ENCODE measurements at regions not wholly inside any gene's neighbourhood (a gene's known extent, or its start where the extent isn't known, plus 50 kb on each side); places are given as distances from the start of the nearest gene placed in this dataset.

DNA sequence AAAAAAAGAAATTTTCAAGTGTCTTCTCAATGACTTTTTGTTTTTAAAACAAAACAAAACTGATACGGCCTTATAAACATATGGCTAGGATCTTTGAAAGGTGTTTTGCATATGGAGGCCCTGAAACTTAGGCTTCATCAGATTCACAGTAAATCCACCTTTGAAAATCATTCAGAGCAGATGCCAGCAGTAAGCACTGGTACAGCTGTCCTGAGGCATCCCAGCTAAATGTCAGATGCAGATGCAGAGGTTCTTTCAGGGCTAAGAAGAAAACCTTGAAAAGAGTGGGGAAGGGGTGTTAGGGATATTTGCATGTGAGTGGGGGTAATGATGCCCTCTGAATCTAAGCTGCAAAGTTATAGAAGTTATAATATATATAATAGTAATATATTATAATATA is 56.2 kb upstream of the GNG12 start:
- Histone ChIP-seq H3K36me3 (ENCODE audit: insufficient read depth, low read length, poor library complexity, severe bottlenecking) (no peaks in the 10 kb centered on the region), H3K27me3 (replicated peaks; ENCODE audit: insufficient read depth, low read depth, low read length, poor library complexity) (no peaks in the 10 kb centered on the region), H3K4me1 (ENCODE audit: insufficient read depth, low read length, poor library complexity, severe bottlenecking) (peaks cover 7% of the 10 kb centered on the region), H3K27ac (ENCODE audit: low read depth, low read length, poor library complexity, severe bottlenecking) (no peak overlapping the region), H3K4me3 (ENCODE audit: low read depth, low read length, poor library complexity, severe bottlenecking) (no peak overlapping the region), H3K9me3 (ENCODE audit: low read depth, low read length, poor library complexity, severe bottlenecking) (no peaks in the 10 kb centered on the region)
- no peak for DNase-seq (ENCODE audit: low spot score)
- POLR2A ChIA-PET (ENCODE audit: low non-redundant PET), result no interaction called here
- TF ChIP-seq EZH2 (IDR thresholded peaks at IDR 0.05; ENCODE audit: borderline replicate concordance, low read depth, low read length, poor library complexity, severe bottlenecking), result no peak
- TF ChIP-seq, protein P1, sequence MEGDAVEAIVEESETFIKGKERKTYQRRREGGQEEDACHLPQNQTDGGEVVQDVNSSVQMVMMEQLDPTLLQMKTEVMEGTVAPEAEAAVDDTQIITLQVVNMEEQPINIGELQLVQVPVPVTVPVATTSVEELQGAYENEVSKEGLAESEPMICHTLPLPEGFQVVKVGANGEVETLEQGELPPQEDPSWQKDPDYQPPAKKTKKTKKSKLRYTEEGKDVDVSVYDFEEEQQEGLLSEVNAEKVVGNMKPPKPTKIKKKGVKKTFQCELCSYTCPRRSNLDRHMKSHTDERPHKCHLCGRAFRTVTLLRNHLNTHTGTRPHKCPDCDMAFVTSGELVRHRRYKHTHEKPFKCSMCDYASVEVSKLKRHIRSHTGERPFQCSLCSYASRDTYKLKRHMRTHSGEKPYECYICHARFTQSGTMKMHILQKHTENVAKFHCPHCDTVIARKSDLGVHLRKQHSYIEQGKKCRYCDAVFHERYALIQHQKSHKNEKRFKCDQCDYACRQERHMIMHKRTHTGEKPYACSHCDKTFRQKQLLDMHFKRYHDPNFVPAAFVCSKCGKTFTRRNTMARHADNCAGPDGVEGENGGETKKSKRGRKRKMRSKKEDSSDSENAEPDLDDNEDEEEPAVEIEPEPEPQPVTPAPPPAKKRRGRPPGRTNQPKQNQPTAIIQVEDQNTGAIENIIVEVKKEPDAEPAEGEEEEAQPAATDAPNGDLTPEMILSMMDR (conservative IDR thresholded peaks at IDR 0.05; ENCODE audit: low read depth, low read length), result no peak
- CTCF ChIA-PET, result no interaction called here
- BruUV-seq (replicated peaks), result no TSS peak
- intact Hi-C loops (cut with micrococcal nuclease; ENCODE audit: unreplicated experiment), result no loop called here

DNA sequence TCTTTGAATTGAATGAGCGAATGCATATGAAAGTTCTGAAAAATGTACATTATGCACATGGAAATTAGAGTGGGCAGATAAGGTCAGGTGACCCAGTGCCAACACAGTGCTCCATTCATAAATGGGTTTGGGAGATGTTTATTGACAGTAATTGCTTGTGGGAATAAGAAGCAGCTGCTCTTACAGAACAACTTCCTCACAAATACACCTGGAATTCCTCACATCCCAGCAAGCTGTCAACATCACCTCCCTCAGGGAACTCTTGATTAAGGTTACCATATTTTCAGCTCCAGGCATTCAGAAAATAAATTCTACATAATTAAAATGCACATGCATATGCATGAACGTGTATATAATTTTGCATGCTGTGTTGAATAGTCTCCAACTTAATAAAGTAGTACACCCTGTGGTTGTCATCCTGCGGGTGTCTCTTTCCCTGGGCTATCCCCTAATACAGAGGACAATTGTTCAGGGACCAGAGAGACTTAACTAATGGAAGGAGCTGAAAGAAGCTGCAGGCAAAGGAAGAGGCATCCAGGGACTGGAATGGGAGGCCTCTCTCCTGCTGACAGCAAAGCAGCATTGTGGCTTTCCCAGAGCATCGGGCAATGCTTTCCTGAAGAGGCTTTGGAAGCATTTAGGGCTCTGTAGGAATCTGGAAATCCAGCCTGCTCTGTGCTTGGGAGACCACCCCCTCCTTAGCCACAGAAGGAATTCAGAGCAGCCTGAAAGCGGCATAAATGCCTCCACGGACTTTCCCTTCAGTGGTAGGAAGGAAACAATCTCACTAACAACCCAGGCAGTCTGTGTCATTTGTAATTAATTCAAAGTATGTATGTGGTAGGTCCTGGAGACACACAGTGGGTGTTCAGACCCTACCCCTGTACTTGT is 55.2 kb upstream of the GNG12 start:
- DNase-seq (ENCODE audit: low spot score), result no peak
- H3K36me3 ChIP-seq (ENCODE audit: insufficient read depth, low read length, poor library complexity, severe bottlenecking), result no peaks in the 10 kb centered on the region
- no peak overlapping the region for H3K4me3 ChIP-seq (ENCODE audit: low read depth, low read length, poor library complexity, severe bottlenecking)
- TF ChIP-seq, protein P1 (conservative IDR thresholded peaks at IDR 0.05; ENCODE audit: low read depth, low read length), result no peak
- no peak for TF ChIP-seq EZH2 (IDR thresholded peaks at IDR 0.05; ENCODE audit: borderline replicate concordance, low read depth, low read length, poor library complexity, severe bottlenecking)
- peaks cover 7% of the 10 kb centered on the region for H3K4me1 ChIP-seq (ENCODE audit: insufficient read depth, low read length, poor library complexity, severe bottlenecking)
- POLR2A ChIA-PET (ENCODE audit: low non-redundant PET), result no interaction called here
- CTCF ChIA-PET, result no interaction called here
- H3K27me3 ChIP-seq (replicated peaks; ENCODE audit: insufficient read depth, low read depth, low read length, poor library complexity), result no peaks in the 10 kb centered on the region
- intact Hi-C loops (cut with micrococcal nuclease; ENCODE audit: unreplicated experiment), result no loop called here
- BruUV-seq (replicated peaks), result no TSS peak
- H3K9me3 ChIP-seq (ENCODE audit: low read depth, low read length, poor library complexity, severe bottlenecking), result no peaks in the 10 kb centered on the region
- H3K27ac ChIP-seq (ENCODE audit: low read depth, low read length, poor library complexity, severe bottlenecking), result no peak overlapping the region

DNA sequence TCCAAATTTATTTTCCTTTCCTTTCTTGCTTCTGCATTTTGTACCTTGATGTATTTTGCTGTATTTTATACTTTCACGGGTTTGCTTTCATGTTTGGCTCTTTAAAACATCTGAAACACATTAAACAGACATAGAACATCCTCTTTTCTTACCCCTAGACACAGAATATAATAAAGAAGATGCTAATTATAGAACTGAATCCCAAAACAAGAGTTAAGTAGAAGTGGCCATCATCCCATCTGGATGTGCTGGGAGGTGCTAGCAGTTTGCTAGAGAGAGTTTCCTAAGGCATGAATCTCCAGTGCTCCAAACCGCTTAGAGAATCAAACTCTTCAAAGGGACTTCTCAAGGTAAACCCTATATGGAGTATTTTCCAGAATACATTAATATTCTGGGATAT is 53.9 kb upstream of the GNG12 start:
- Histone ChIP-seq H3K9me3 (ENCODE audit: low read depth, low read length, poor library complexity, severe bottlenecking) (no peaks in the 10 kb centered on the region), H3K27me3 (replicated peaks; ENCODE audit: insufficient read depth, low read depth, low read length, poor library complexity) (no peaks in the 10 kb centered on the region), H3K27ac (ENCODE audit: low read depth, low read length, poor library complexity, severe bottlenecking) (no peak overlapping the region), H3K4me3 (ENCODE audit: low read depth, low read length, poor library complexity, severe bottlenecking) (no peak overlapping the region), H3K4me1 (ENCODE audit: insufficient read depth, low read length, poor library complexity, severe bottlenecking) (peaks cover 7% of the 10 kb centered on the region), H3K36me3 (ENCODE audit: insufficient read depth, low read length, poor library complexity, severe bottlenecking) (no peaks in the 10 kb centered on the region)
- BruUV-seq (replicated peaks), result no TSS peak
- TF ChIP-seq EZH2 (IDR thresholded peaks at IDR 0.05; ENCODE audit: borderline replicate concordance, low read depth, low read length, poor library complexity, severe bottlenecking), result no peak
- TF ChIP-seq, protein P1 (conservative IDR thresholded peaks at IDR 0.05; ENCODE audit: low read depth, low read length), result no peak
- ChIA-PET POLR2A (ENCODE audit: low non-redundant PET) (interaction anchor here (0.6 kb wide), 1 partner anchor 222 kb away, joined by 3 read pairs; no protein-coding TSS in a partner anchor), CTCF (no interaction called here)
- intact Hi-C loops (cut with micrococcal nuclease; ENCODE audit: unreplicated experiment), result no loop called here
- DNase-seq (ENCODE audit: low spot score), result no peak
